SK-N-SH treated with all-trans-retinoic acid at 6 μM for 48 hours (cell line): ENCODE measurements at regions not wholly inside any gene's neighbourhood (a gene's known extent, or its start where the extent isn't known, plus 50 kb on each side); places are given as distances from the start of the nearest gene placed in this dataset.

ENCODE experiments used
- ATAC-seq: fragments of 200-7000 bp; cut with Tn5 transposase; 3 replicates; pipeline ENCODE4 v1.9.1; 2020; ENCODE audit warnings: mild to moderate bottlenecking, moderate library complexity
- ARNTL ChIP-seq: fragments of 450-650 bp; formaldehyde crosslinking; IDR thresholded peaks from 2 replicates; pipeline ENCODE4 v1.5.0; 2020; ENCODE audit warnings: low read depth, mild to moderate bottlenecking, moderate library complexity, borderline replicate concordance
- BACH2 ChIP-seq: fragments of 250-450 bp; sonication (Bioruptor Pico); IDR thresholded peaks from 2 replicates; pipeline ENCODE4 v1.9.0; 2021; ENCODE audit warnings: mild to moderate bottlenecking, borderline replicate concordance
- CREB5 ChIP-seq: fragments of 250-450 bp; sonication (Bioruptor Pico); IDR thresholded peaks from 2 replicates; pipeline ENCODE4 v1.5.1; 2020; ENCODE audit warnings: low read depth, mild to moderate bottlenecking, moderate library complexity
- CSDC2 ChIP-seq: fragments of 250-450 bp; sonication (Bioruptor Pico); IDR thresholded peaks from 2 replicates; pipeline ENCODE4 v1.5.0; 2020; ENCODE audit warnings: mild to moderate bottlenecking, moderate library complexity
- CSRNP3 ChIP-seq: fragments of 250-450 bp; sonication (Bioruptor Pico); IDR thresholded peaks from 2 replicates; pipeline ENCODE4 v1.5.1; 2021; ENCODE audit warnings: mild to moderate bottlenecking, moderate library complexity
- ESRRG ChIP-seq: fragments of 250-450 bp; sonication (Bioruptor Pico); IDR thresholded peaks from 2 replicates; pipeline ENCODE4 v1.6.1; 2021; ENCODE audit warnings: mild to moderate bottlenecking
- GLIS3 ChIP-seq: fragments of 250-450 bp; sonication (Bioruptor Pico); IDR thresholded peaks from 2 replicates; pipeline ENCODE4 v1.5.0; 2020; ENCODE audit warnings: mild to moderate bottlenecking, moderate library complexity
- ISL1 ChIP-seq: fragments of 250-450 bp; sonication (Bioruptor Pico); IDR thresholded peaks from 2 replicates; pipeline ENCODE4 v2.1.2; 2022; ENCODE audit warnings: mild to moderate bottlenecking, moderate library complexity
- OSR1 ChIP-seq: fragments of 250-450 bp; sonication (Bioruptor Pico); IDR thresholded peaks from 2 replicates; pipeline ENCODE4 v1.8.0; 2022; ENCODE audit warnings: moderate library complexity, mild to moderate bottlenecking, inconsistent platforms
- POU6F1 ChIP-seq: fragments of 250-450 bp; sonication (Bioruptor Pico); IDR thresholded peaks from 2 replicates; pipeline ENCODE4 v1.8.0; 2021; ENCODE audit warnings: low read depth, mild to moderate bottlenecking, moderate library complexity, borderline replicate concordance
- PPARA ChIP-seq: fragments of 250-450 bp; sonication (Bioruptor Pico); IDR thresholded peaks from 2 replicates; pipeline ENCODE4 v1.5.0; 2020; ENCODE audit warnings: mild to moderate bottlenecking, borderline replicate concordance
- SNAI2 ChIP-seq: fragments of 250-450 bp; sonication (Bioruptor Pico); IDR thresholded peaks from 2 replicates; pipeline ENCODE4 v1.5.0; 2020; ENCODE audit warnings: mild to moderate bottlenecking, moderate library complexity
- TCF4 ChIP-seq: fragments of 250-450 bp; sonication (Bioruptor Pico); IDR thresholded peaks from 2 replicates; pipeline ENCODE4 v1.8.0; 2021; ENCODE audit warnings: mild to moderate bottlenecking, moderate library complexity, borderline replicate concordance
- TOX ChIP-seq: fragments of 250-450 bp; sonication (Bioruptor Pico); IDR thresholded peaks from 2 replicates; pipeline ENCODE4 v1.8.0; 2021; ENCODE audit warnings: mild to moderate bottlenecking, moderate library complexity, borderline replicate concordance
- TSHZ2 ChIP-seq: fragments of 250-450 bp; sonication (Bioruptor Pico); IDR thresholded peaks from 2 replicates; pipeline ENCODE4 v1.5.0; 2020; ENCODE audit warnings: mild to moderate bottlenecking, moderate library complexity
- ZC3H10 ChIP-seq: fragments of 250-450 bp; sonication (Bioruptor Pico); IDR thresholded peaks from 2 replicates; pipeline ENCODE4 v1.5.1; 2021; ENCODE audit warnings: mild to moderate bottlenecking, moderate library complexity
- ZFP3 ChIP-seq: fragments of 250-450 bp; sonication (Bioruptor Pico); IDR thresholded peaks from 2 replicates; pipeline ENCODE4 v1.5.0; 2020; ENCODE audit warnings: mild to moderate bottlenecking, moderate library complexity
- ZFP30 ChIP-seq: fragments of 450-650 bp; formaldehyde crosslinking; IDR thresholded peaks from 2 replicates; pipeline ENCODE4 v1.5.0; 2022; ENCODE audit warnings: mild to moderate bottlenecking, moderate library complexity
- ZNF565 ChIP-seq: fragments of 450-650 bp; formaldehyde crosslinking; conservative IDR thresholded peaks from 2 replicates; pipeline ENCODE4 v1.5.0; 2020; ENCODE audit warnings: low read depth, mild to moderate bottlenecking, moderate library complexity
- ZNF70 ChIP-seq: fragments of 450-650 bp; formaldehyde crosslinking; IDR thresholded peaks from 2 replicates; pipeline ENCODE4 v1.5.0; 2020; ENCODE audit warnings: mild to moderate bottlenecking, moderate library complexity
- ZNF8 ChIP-seq: fragments of 450-650 bp; formaldehyde crosslinking; IDR thresholded peaks from 2 replicates; pipeline ENCODE4 v1.5.0; 2020; ENCODE audit warnings: mild to moderate bottlenecking, moderate library complexity
- TF ChIP-seq, protein P1 (sequence below): fragments of 250-450 bp; sonication (Bioruptor Pico); IDR thresholded peaks from 2 replicates; pipeline ENCODE4 v1.8.0; 2020; ENCODE audit warnings: mild to moderate bottlenecking, moderate library complexity, borderline replicate concordance

- no peak for ATAC-seq
- TF ChIP-seq GLIS3 (CRISPR knock-in tag), result no peak
- TF ChIP-seq SNAI2, result no peak
- no peak for TF ChIP-seq CSDC2 (CRISPR knock-in tag)
- TF ChIP-seq BACH2 (CRISPR knock-in tag), result no peak
- TF ChIP-seq ESRRG (CRISPR knock-in tag), result no peak
- no peak for TF ChIP-seq ARNTL (CRISPR knock-in tag)
- no peak for TF ChIP-seq ISL1 (CRISPR knock-in tag)
- no peak for TF ChIP-seq POU6F1
- no peak for TF ChIP-seq ZNF565 (CRISPR knock-in tag)
- TF ChIP-seq TCF4 (CRISPR knock-in tag), result no peak
- no peak for TF ChIP-seq OSR1 (CRISPR knock-in tag)
- TF ChIP-seq ZFP3 (CRISPR knock-in tag), result no peak
- TF ChIP-seq CREB5 (CRISPR knock-in tag), result no peak
- no peak for TF ChIP-seq CSRNP3 (CRISPR knock-in tag)
- no peak for TF ChIP-seq PPARA (CRISPR knock-in tag)
- TF ChIP-seq, protein P1, sequence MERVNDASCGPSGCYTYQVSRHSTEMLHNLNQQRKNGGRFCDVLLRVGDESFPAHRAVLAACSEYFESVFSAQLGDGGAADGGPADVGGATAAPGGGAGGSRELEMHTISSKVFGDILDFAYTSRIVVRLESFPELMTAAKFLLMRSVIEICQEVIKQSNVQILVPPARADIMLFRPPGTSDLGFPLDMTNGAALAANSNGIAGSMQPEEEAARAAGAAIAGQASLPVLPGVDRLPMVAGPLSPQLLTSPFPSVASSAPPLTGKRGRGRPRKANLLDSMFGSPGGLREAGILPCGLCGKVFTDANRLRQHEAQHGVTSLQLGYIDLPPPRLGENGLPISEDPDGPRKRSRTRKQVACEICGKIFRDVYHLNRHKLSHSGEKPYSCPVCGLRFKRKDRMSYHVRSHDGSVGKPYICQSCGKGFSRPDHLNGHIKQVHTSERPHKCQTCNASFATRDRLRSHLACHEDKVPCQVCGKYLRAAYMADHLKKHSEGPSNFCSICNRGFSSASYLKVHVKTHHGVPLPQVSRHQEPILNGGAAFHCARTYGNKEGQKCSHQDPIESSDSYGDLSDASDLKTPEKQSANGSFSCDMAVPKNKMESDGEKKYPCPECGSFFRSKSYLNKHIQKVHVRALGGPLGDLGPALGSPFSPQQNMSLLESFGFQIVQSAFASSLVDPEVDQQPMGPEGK (CRISPR knock-in tag), result no peak
- TF ChIP-seq TOX (CRISPR knock-in tag), result no peak
- TF ChIP-seq ZNF70, result no peak
- no peak for TF ChIP-seq ZFP30 (CRISPR knock-in tag)
- TF ChIP-seq ZC3H10 (CRISPR knock-in tag), result no peak
Observed at GRCh38 chr18:42287047-42287446, 332.0 kb downstream of the PIK3C3 start.

DNA sequence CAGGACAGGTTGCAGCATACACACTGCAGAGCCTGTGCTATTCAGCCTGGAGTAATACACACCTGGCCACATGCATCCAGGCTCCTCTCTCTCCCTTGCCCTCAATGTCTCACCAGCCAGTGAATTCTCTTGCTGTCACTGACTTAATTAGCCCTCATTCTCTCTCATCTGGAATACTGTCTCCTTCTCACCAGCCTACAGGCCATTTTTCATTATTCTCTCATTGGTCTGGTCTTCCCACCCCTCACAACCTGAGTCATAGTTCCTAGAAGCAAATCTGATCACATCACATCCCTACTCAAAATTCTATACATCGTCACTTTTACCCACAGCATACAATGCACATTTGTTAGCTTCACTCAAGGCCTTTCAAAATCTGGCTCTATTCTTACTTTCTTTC, 333.1 kb downstream of the PIK3C3 start:
- no peak for ATAC-seq
- TF ChIP-seq ZNF8 (CRISPR knock-in tag) (no peak), POU6F1 (no peak), BACH2 (CRISPR knock-in tag) (no peak), PPARA (CRISPR knock-in tag) (no peak), TCF4 (CRISPR knock-in tag) (no peak), ZC3H10 (CRISPR knock-in tag) (no peak), ZFP3 (CRISPR knock-in tag) (no peak), TSHZ2 (CRISPR knock-in tag) (no peak), CSDC2 (CRISPR knock-in tag) (no peak), ZNF70 (no peak), ZNF565 (CRISPR knock-in tag) (no peak), GLIS3 (CRISPR knock-in tag) (no peak), CSRNP3 (CRISPR knock-in tag) (no peak), SNAI2 (no peak), ESRRG (CRISPR knock-in tag) (no peak), ZFP30 (CRISPR knock-in tag) (no peak), OSR1 (CRISPR knock-in tag) (no peak), CREB5 (CRISPR knock-in tag) (no peak), ARNTL (CRISPR knock-in tag) (no peak)
- TF ChIP-seq, protein P1 (CRISPR knock-in tag), result no peak
- TF ChIP-seq, all 23 proteins: peak for 0
